OCI-LY7 (cell line): ENCODE measurements at regions not wholly inside any gene's neighbourhood (a gene's known extent, or its start where the extent isn't known, plus 50 kb on each side); places are given as distances from the start of the nearest gene placed in this dataset.

ENCODE experiments used
- BruUV-seq: library from RNA; stranded (reverse); fragments of 400-500 nt; replicated peaks from 2 replicates; lab custom pipeline; 2021; lab: Mats Ljungman, UMichigan
- CTCF ChIA-PET: fragments of 300-600 bp; sonication (Branson Sonifier 250); formaldehyde crosslinking; loops from one replicate; lab custom pipeline; 2022; ENCODE audit warnings: antibody characterized with exemption; ENCODE audit not compliant: unreplicated experiment; lab: Charles Lee
- POLR2A ChIA-PET: fragments of 300-600 bp; sonication (Branson Sonifier 250); formaldehyde crosslinking; loops from one replicate; lab custom pipeline; 2022; ENCODE audit warnings: antibody characterized with exemption; lab: Charles Lee
- DNase-seq: peaks from one replicate; pipeline ENCODE4 v3.0.0-alpha.2; 2015; ENCODE audit warnings: low spot score
- H2AFZ ChIP-seq: fragments of 200-600 bp; sonication (generic), shearing (Covaris generic); 2 replicates; pipeline ENCODE4 v1.6.1; 2014; ENCODE audit warnings: mild to moderate bottlenecking, antibody characterized with exemption, low read length, moderate library complexity
- H3K27ac ChIP-seq: fragments of 200-600 bp; sonication (generic); 2 replicates; pipeline ENCODE4 v1.5.1; 2014; ENCODE audit warnings: mixed run types, low read depth, mild to moderate bottlenecking, moderate library complexity, low read length, inconsistent platforms; ENCODE audit not compliant: poor library complexity, severe bottlenecking
- H3K36me3 ChIP-seq: fragments of 200-600 bp; sonication (generic); 2 replicates; pipeline ENCODE4 v1.6.1; 2014; ENCODE audit warnings: mild to moderate bottlenecking, antibody characterized with exemption, low read length, moderate library complexity, mixed read lengths; ENCODE audit not compliant: insufficient read depth
- H3K4me1 ChIP-seq: fragments of 200-600 bp; sonication (generic); 2 replicates; pipeline ENCODE4 v1.5.1; 2014; ENCODE audit warnings: mild to moderate bottlenecking, low read length; ENCODE audit not compliant: insufficient read depth, poor library complexity, severe bottlenecking
- H3K4me2 ChIP-seq: fragments of 200-600 bp; sonication (generic); 2 replicates; pipeline ENCODE4 v1.6.1; 2014; ENCODE audit warnings: mild to moderate bottlenecking, low read length
- H3K4me3 ChIP-seq: fragments of 200-600 bp; sonication (generic); 2 replicates; pipeline ENCODE4 v1.5.1; 2014; ENCODE audit warnings: mild to moderate bottlenecking, low read depth, low read length; ENCODE audit not compliant: poor library complexity, severe bottlenecking
- H3K79me2 ChIP-seq: fragments of 200-600 bp; sonication (generic); 2 replicates; pipeline ENCODE4 v1.6.1; 2016; ENCODE audit warnings: low read depth, mild to moderate bottlenecking, low read length, moderate library complexity, mixed read lengths; ENCODE audit not compliant: insufficient read depth
- H3K9me2 ChIP-seq: fragments of 200-600 bp; sonication (generic); 2 replicates; pipeline ENCODE4 v1.6.1; 2016; ENCODE audit warnings: mild to moderate bottlenecking, low read length, mixed read lengths; ENCODE audit not compliant: insufficient read depth
- H3K9me3 ChIP-seq: fragments of 200-600 bp; sonication (generic); 2 replicates; pipeline ENCODE4 v1.6.1; 2014; ENCODE audit warnings: mild to moderate bottlenecking, mixed run types, low read length, mixed read lengths
- H4K20me1 ChIP-seq: fragments of 200-600 bp; sonication (generic); 2 replicates; pipeline ENCODE4 v1.6.1; 2014; ENCODE audit warnings: mild to moderate bottlenecking, antibody characterized with exemption, low read length, moderate library complexity, mixed read lengths; ENCODE audit not compliant: insufficient read depth
- EZH2phosphoT487 ChIP-seq: fragments of 200-600 bp; sonication (generic); IDR thresholded peaks from 2 replicates; pipeline ENCODE4 v1.6.1; 2018; ENCODE audit warnings: low read depth, borderline replicate concordance, mild to moderate bottlenecking, mixed run types, antibody characterized with exemption, low read length, moderate library complexity, mixed read lengths
- intact Hi-C: fragments of 100-400 bp; cut with micrococcal nuclease; formaldehyde crosslinking; loops from one replicate; pipeline ENCODE4 v1.10.0; 2022; ENCODE audit not compliant: unreplicated experiment
- TF ChIP-seq, protein P1 (sequence below): fragments of 200-600 bp; sonication (generic); conservative IDR thresholded peaks from 2 replicates; pipeline ENCODE4 v1.5.1; 2014; ENCODE audit warnings: mild to moderate bottlenecking, antibody characterized with exemption, low read length, moderate library complexity, mixed read lengths

DNA sequence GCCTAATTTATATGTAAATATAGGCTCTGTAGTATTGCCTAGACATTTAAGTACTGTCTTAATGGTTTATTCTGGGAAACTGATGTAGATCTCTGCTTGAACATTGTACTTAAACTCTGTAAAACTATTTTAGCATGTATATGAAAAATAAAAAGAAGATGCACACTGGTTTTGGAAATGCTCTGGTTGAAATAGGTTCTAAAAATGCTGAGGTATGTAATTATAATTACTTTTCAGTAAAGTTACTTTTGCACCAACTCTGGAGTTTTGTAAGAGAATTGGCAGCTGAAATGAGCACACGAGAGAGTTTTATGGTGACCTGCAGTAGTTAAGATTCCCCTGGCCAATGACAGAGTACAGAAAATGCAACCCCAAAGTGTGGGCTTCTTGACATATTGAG lies 353.9 kb downstream of the ATP23 start:
- H2AFZ ChIP-seq, result no peak overlapping the region
- BruUV-seq, result no TSS peak
- H3K9me3 ChIP-seq, result no peaks in the 10 kb centered on the region
- no peak overlapping the region for H3K27ac ChIP-seq
- intact Hi-C loops, result no loop called here
- no peaks in the 10 kb centered on the region for H3K36me3 ChIP-seq
- H3K4me3 ChIP-seq, result no peak overlapping the region
- no peaks in the 10 kb centered on the region for H3K79me2 ChIP-seq
- no peaks in the 10 kb centered on the region for H3K4me1 ChIP-seq
- ChIA-PET CTCF (no interaction called here), POLR2A (no interaction called here)
- TF ChIP-seq EZH2phosphoT487, result no peak
- TF ChIP-seq, protein P1, sequence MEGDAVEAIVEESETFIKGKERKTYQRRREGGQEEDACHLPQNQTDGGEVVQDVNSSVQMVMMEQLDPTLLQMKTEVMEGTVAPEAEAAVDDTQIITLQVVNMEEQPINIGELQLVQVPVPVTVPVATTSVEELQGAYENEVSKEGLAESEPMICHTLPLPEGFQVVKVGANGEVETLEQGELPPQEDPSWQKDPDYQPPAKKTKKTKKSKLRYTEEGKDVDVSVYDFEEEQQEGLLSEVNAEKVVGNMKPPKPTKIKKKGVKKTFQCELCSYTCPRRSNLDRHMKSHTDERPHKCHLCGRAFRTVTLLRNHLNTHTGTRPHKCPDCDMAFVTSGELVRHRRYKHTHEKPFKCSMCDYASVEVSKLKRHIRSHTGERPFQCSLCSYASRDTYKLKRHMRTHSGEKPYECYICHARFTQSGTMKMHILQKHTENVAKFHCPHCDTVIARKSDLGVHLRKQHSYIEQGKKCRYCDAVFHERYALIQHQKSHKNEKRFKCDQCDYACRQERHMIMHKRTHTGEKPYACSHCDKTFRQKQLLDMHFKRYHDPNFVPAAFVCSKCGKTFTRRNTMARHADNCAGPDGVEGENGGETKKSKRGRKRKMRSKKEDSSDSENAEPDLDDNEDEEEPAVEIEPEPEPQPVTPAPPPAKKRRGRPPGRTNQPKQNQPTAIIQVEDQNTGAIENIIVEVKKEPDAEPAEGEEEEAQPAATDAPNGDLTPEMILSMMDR, result no peak
- no peak overlapping the region for H3K4me2 ChIP-seq
- DNase-seq, result no peak
- no peaks in the 10 kb centered on the region for H3K9me2 ChIP-seq
- no peaks in the 10 kb centered on the region for H4K20me1 ChIP-seq

DNA sequence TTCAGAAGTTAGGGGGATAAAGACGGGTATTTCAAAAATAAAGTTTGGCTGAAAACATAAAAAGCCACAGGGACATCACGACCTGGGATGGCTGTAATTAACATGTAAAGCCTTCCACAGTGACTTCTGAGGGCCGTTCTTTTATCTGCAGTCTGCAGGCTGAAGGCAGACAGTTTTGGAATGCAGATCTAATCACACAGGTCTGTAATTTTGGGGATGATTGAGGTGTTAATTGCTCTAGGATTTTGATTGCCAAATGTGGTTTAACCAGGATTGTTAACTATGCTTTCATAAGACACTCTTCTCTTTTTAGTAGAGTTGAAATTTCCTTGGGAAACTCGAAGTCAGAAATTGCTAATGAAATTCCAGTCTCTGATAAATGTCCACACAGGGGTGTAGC lies 355.5 kb downstream of the ATP23 start:
- ChIA-PET CTCF (no interaction called here), POLR2A (no interaction called here)
- intact Hi-C loops, result no loop called here
- Histone ChIP-seq H3K36me3 (no peaks in the 10 kb centered on the region), H3K79me2 (no peaks in the 10 kb centered on the region), H2AFZ (no peak overlapping the region), H3K4me1 (no peaks in the 10 kb centered on the region), H3K4me3 (no peak overlapping the region), H3K9me2 (no peaks in the 10 kb centered on the region), H3K9me3 (no peaks in the 10 kb centered on the region), H3K27ac (no peak overlapping the region), H4K20me1 (no peaks in the 10 kb centered on the region), H3K4me2 (no peak overlapping the region)
- TF ChIP-seq, protein P1, result no peak
- no peak for TF ChIP-seq EZH2phosphoT487
- no TSS peak for BruUV-seq
- DNase-seq, result no peak

DNA sequence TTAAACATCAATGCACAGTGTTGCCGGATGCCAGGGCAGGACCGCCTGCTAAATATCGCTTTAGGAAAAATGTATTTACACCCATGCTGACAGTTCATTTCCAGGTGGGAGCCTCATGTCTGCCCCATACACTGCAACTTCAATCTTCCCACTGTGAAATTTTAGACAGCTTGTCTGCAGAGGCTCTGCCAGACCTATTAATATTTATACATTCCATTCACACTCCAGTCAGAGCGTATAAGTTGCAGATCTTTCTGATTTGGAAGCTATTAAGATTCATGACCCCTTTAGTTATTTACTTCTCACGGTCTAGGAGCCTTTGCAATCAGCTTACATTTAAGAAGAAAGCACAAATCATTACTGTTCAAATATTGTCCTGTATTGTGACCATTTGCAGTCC lies 357.4 kb downstream of the ATP23 start:
- no peaks in the 10 kb centered on the region for H3K9me3 ChIP-seq
- BruUV-seq, result no TSS peak
- no peaks in the 10 kb centered on the region for H4K20me1 ChIP-seq
- intact Hi-C loops, result no loop called here
- no peak overlapping the region for H2AFZ ChIP-seq
- H3K36me3 ChIP-seq, result no peaks in the 10 kb centered on the region
- H3K9me2 ChIP-seq, result no peaks in the 10 kb centered on the region
- CTCF ChIA-PET, result no interaction called here
- H3K4me2 ChIP-seq, result no peak overlapping the region
- H3K4me3 ChIP-seq, result no peak overlapping the region
- H3K4me1 ChIP-seq, result no peaks in the 10 kb centered on the region
- no peak for DNase-seq
- no peak overlapping the region for H3K27ac ChIP-seq
- POLR2A ChIA-PET, result no interaction called here
- TF ChIP-seq, protein P1, result no peak
- TF ChIP-seq EZH2phosphoT487, result no peak
- H3K79me2 ChIP-seq, result no peaks in the 10 kb centered on the region
